ENCODE measurements at regions not wholly inside any gene's neighbourhood (a gene's known extent, or its start where the extent isn't known, plus 50 kb on each side); places are given as distances from the start of the nearest gene placed in this dataset.

DNA sequence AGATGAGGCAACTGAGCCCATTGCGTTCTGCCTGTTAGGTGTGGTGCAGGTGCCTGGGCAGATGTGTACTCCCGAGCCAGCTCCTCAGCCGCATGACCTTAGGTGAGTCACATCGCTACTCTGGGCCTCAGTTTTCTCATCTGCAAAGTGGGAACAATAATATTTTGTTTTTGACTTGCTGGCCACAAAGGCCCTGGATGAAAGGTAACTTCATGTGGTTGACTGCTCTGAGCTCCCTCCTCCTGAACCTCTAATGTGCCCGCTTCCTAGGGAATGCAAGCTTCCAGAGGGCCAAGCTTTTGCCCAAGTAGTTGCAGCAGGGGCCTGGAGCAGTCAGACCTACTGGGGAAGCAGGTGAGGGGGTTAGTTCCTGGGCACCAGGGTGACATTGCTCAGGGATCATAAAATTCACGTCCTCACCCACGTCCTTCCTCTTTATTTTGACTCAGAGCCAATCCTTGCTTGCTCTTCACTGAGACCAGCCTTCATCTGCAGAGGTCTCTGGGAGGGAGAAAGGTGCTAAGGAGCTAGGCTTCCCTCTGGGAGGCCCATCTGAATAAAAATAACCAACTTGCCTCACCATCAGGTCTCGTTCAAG is 149.0 kb upstream of the TLE3 start:
- TF ChIP-seq, protein P1, sequence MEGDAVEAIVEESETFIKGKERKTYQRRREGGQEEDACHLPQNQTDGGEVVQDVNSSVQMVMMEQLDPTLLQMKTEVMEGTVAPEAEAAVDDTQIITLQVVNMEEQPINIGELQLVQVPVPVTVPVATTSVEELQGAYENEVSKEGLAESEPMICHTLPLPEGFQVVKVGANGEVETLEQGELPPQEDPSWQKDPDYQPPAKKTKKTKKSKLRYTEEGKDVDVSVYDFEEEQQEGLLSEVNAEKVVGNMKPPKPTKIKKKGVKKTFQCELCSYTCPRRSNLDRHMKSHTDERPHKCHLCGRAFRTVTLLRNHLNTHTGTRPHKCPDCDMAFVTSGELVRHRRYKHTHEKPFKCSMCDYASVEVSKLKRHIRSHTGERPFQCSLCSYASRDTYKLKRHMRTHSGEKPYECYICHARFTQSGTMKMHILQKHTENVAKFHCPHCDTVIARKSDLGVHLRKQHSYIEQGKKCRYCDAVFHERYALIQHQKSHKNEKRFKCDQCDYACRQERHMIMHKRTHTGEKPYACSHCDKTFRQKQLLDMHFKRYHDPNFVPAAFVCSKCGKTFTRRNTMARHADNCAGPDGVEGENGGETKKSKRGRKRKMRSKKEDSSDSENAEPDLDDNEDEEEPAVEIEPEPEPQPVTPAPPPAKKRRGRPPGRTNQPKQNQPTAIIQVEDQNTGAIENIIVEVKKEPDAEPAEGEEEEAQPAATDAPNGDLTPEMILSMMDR (conservative IDR thresholded peaks at IDR 0.05; ENCODE audit: low read depth, low read length): no peak
- TF ChIP-seq EZH2 (IDR thresholded peaks at IDR 0.05; ENCODE audit: borderline replicate concordance, low read depth, low read length, poor library complexity, severe bottlenecking): no peak

All from A673 (cell line).